OCI-M2 (cell line): ENCODE measurements at regions not wholly inside any gene's neighbourhood (a gene's known extent, or its start where the extent isn't known, plus 50 kb on each side); places are given as distances from the start of the nearest gene placed in this dataset.

Experiments
- DNase-seq: peaks from one replicate; lab custom pipeline; 2025; ENCODE audit not compliant: unreplicated experiment; lab: John Stamatoyannopoulos, UW

- DNase-seq, result no peak
These were observed 1600.8 kb downstream of the ARAP2 start for GRCh38 chr4:34643476-34643875.

- DNase-seq, result no peak
These were observed 1599.7 kb downstream of the ARAP2 start for GRCh38 chr4:34644579-34645115.

GRCh38 chr4:34649716-34650115 is 1594.6 kb downstream of the ARAP2 start:
- DNase-seq, result no peak

GRCh38 chr4:34664051-34664450 is 1580.3 kb downstream of the ARAP2 start:
- no peak for DNase-seq

GRCh38 chr4:34676400-34676799 is 1567.9 kb downstream of the ARAP2 start:
- DNase-seq, result no peak

GRCh38 chr4:34678431-34678830 is 1565.9 kb downstream of the ARAP2 start:
- DNase-seq, result no peak

- DNase-seq, result no peak
These were observed 1565.1 kb downstream of the ARAP2 start for GRCh38 chr4:34679228-34679627.

GRCh38 chr4:34709564-34709963 is 1534.8 kb downstream of the ARAP2 start:
- no peak for DNase-seq

- no peak for DNase-seq
These were observed 1525.6 kb downstream of the ARAP2 start for GRCh38 chr4:34718576-34719245.

GRCh38 chr4:34720571-34720970 is 1523.7 kb downstream of the ARAP2 start:
- no peak for DNase-seq

- DNase-seq, result no peak
These were observed 1522.5 kb downstream of the ARAP2 start for GRCh38 chr4:34721835-34722234.

GRCh38 chr4:34723605-34724004 is 1520.7 kb downstream of the ARAP2 start:
- no peak for DNase-seq

- DNase-seq, result no peak
These were observed 1519.8 kb downstream of the ARAP2 start for GRCh38 chr4:34724491-34724890.

- no peak for DNase-seq
These were observed 1513.2 kb downstream of the ARAP2 start for GRCh38 chr4:34731070-34731469.

GRCh38 chr4:34732176-34732950 is 1512.0 kb downstream of the ARAP2 start:
- DNase-seq, result no peak

GRCh38 chr4:34733185-34733941 is 1511.0 kb downstream of the ARAP2 start:
- no peak for DNase-seq

GRCh38 chr4:34766935-34767334 is 1477.4 kb downstream of the ARAP2 start:
- no peak for DNase-seq

GRCh38 chr4:34767407-34767806 is 1476.9 kb downstream of the ARAP2 start:
- DNase-seq, result no peak

- no peak for DNase-seq
These were observed 1472.7 kb downstream of the ARAP2 start for GRCh38 chr4:34771632-34772031.

- DNase-seq, result no peak
These were observed 1454.2 kb downstream of the ARAP2 start for GRCh38 chr4:34790131-34790530.

- no peak for DNase-seq
These were observed 1453.1 kb downstream of the ARAP2 start for GRCh38 chr4:34791209-34791608.

- no peak for DNase-seq
These were observed 1443.4 kb downstream of the ARAP2 start for GRCh38 chr4:34800953-34801352.
